ENCODE measurements at regions not wholly inside any gene's neighbourhood (a gene's known extent, or its start where the extent isn't known, plus 50 kb on each side); places are given as distances from the start of the nearest gene placed in this dataset.
"Not testable (repeated sequence)": the region's sequence is repeated elsewhere in the genome, so short reads cannot be mapped to it uniquely, and the experiment has no call there.

DNA sequence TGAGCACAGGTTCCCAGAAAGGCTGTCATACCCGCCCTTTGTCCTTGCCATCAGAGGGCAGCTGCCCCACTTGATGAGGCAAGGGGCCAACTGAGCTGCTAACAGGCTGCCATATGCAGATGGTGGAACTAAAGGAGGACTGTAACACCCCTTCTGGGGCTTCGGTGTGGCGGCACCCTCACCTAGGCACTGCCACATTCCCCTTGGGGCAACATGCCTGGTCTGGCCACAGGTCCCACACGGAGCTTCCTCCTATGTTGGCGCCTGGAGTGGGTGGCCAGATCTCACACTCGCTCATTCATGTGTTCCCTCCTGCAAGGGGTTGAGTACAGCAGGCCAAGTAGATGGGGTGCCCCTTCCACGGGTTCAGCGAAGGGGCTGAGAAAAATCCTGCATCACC, 777.4 kb upstream of the CHD1 start:
- DNase-seq = no peak

GRCh38 chr5:99702565-99702964, 773.8 kb upstream of the CHD1 start:
- no peak for DNase-seq

DNA sequence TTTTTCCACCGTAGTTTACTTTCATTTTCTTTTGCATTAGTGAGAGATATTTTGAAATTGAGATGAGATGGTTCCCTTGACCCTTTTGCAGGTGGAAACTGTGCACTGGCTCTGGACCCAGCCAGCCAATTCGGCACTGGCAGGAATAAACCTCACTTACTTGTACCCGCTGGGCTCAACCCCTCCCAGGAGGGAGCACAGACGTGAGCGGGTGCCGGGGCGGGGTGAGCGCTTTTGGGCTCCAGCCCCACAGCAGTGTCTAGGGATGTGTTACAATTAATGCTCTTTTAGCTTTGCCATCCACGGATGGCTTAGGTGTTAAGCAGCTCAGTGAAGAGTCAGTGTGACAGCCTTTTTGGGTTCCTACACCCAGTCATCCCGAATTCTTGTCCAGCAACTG, 766.1 kb upstream of the CHD1 start:
- DNase-seq = no peak

GRCh38 chr5:99686538-99686937, 757.7 kb upstream of the CHD1 start:
- DNase-seq = no peak

DNA sequence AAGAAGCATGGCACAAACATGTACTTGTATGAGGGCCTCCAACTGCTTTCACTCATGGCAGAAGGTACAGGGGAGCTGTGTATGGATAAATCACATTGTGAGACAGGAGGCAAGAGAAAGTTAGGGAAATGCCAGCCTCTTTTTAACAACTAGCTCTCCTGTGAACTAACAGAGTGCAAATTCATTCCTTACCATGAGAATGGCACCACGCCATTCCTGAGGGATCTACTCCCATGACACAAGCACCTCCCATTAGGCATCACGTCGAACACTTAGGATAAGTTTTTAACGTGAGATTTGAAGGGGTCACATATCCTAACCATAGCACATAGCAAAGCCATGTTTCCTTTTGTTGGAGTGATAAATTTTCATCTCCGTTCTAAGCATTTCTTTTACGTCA, 747.2 kb upstream of the CHD1 start:
- no peak for DNase-seq

GRCh38 chr5:99674101-99674500, 745.3 kb upstream of the CHD1 start:
- no peak for DNase-seq

DNA sequence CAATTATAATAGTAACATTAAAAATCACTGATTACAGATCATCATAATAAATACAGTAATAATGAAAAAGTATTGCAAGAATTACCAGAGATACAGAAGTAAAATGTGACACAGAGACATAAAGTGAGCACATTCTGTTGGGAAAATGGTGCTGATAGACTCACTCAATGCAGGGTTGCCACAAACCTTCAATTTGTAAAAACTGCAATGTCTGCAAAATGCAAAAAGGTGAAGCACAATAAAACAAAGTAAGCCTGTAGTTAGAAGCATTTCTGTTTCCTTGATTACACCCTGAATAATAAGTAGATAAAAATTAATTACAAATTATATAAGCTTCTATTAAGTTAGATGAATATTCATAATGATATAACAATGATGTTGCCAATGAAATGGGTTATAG, 736.2 kb upstream of the CHD1 start:
- no peak for DNase-seq

DNA sequence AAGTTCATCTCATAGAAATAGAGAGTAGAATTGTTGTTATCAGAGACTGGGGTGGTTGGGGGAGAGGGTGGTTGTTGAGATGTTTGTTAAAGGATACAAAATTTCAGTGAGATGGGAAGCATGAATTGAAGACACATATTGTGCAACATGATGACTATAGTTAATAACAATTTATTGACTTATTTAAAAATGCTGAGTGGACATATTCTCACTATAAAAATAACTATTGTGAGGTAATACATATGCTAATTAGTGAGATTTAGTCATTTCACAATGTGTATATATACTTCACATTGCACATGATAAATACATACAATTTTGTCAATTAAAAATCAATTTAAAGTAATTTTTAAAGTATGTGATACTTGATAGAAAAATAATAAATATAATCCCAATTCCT, 722.5 kb upstream of the CHD1 start:
- no peak for DNase-seq

- DNase-seq = no peak
Measured at GRCh38 chr5:99646011-99646647, 717.3 kb upstream of the CHD1 start.

GRCh38 chr5:99644822-99645221, 716.0 kb upstream of the CHD1 start:
- DNase-seq = no peak

DNA sequence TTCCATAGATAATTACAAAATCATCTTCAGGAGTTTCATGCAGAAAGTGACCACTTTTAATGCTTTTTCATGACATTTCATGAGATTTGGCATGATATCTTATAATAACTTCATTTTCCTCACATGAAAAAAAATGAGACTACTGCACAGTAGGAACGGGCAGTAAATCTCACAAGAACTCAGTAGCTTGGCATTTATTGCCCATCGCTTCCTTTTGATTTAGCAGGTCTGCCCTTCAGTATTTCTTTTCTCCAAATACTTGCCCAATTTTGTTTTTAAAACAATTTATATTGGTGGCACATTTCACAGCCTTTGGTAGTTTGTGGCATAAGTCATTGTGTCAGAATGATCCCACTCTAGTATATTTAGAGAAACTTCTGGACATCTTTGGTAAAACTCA, 711.8 kb upstream of the CHD1 start:
- DNase-seq = no peak

- no peak for DNase-seq
Measured at GRCh38 chr5:99639905-99640304, 711.1 kb upstream of the CHD1 start.

DNA sequence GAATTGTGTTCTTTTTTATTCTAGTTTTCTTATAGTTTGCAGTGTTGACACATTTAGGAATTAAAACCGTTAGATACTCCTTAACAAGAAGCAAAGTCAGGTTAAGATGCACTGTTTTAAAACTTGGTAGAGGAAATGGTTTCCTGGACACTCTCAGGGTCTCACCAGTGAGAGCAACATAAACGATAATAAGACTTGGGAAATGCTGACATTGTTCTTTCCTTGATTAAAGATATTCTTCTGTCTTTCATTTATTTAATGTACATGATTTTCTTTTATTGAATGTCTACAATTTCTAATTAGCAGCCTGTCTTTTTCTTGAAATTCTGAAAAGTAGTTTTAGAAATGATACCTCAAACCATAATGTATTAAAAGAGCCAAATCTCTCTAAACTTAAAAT, 707.9 kb upstream of the CHD1 start:
- no peak for DNase-seq

DNA sequence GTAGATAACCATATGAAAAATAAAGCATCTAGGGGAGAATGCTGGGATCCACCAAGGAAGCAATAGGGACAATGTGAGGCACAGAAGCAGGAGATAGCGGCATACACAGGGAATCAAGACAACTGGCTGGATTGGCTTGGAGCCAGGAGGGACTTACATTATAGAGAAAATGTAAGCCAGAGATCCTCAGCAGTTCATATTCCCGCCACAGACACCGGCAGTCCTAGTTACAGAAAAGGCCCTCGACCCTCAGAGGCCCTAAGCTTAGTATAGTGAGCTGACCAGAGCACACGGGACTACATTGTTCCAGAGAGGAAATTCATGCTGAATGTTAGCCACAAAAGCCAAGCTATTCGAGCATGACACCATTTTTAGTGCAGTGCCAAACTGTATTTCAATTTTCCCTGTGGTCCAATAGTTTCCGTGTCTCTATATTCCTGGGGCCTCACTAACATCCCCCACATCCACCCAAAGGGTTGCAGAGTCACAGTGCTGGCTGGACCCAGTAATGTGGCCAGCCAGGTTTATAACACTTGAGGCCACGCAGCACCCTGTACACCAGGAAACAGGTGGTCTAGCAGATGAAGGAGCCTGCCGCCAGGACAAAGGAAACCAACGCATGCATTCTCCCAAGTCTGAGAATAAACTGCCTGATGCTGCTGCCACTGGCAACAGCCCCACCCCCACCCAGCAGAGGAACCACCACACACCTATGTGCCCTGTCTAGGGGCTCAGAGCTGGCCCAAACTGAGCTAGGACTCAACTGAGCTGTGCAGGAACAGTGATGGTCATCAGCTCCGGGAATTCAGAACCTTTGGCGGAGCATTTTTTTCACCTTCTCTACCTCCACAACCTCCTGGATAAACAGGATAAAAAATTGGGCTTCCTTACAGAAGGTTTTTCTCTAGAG, 693.2 kb upstream of the CHD1 start:
- DNase-seq = no peak

DNA sequence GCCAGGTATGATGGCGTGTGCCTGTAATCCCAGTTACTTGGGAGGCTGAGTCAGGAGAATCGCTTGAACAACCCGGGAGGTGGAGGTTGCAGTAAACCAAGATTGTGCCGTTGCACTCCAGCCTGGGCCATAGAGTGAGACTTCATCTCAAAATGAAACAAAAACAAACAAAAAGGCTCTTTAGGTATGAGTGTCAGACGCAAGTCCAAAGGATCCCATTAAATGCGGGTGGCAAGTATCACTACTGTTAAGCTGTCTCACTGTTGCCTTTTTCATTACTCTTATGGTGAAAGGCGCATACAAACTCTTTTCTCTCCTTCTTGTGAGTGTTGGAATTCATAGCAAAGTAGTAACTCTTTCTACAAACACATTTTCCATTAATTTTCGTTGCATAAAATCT, 688.5 kb upstream of the CHD1 start:
- DNase-seq = no peak

DNA sequence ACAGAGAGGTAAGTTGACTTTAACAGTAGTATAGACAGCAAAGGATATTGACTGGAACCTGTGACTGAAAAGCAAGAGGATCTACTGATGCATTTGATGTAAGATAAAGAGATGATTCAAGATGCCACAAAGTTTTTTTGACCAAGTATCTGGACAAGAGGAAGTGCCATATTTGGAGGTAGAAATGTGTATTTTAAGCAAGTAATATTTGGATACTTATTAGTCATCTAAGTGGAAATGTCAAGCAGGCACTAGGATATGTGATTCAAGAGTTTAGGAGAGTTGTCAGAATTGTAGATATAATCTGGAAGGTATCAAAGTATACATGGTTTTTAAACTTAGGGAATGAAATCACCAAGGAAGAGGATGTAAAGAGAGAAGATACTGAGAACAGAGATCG, 686.1 kb upstream of the CHD1 start:
- no peak for DNase-seq

DNA sequence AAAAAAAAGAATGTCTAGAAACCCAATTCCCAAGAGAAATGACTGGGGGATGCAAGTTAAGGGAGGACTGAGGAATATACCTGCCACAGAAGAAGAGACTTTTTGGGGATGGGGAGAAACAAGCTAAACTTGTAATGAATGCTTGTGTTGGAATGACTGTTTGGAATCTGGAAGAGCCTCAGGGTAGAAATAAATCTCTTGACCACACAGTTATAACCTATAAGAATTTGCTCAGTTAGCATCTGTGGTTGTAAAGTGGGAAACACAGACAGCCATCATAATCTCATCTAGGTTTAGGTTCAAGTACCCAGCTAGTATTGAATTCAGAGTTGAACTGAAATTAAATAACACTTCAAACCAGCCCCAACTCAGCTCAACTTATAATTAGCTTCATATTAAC, 678.3 kb upstream of the CHD1 start:
- no peak for DNase-seq

DNA sequence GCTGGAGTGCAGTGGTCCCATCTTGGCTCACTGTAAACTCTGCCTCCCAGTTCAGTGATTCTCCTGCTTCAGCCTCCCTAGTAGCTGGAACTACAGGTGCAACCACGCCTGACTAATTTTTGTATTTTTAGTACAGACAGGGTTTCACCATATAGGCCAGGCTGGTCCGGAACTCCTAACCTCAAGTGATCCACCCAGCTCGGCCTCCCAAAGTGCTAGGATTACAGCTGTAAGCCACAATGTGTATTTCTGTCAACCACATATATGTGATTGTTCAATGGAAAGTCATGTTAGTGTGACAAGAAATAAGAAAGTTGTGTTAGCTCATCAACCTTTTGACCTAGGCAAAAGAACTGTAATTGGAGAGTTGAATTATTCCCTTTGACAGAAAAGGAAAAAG, 677.1 kb upstream of the CHD1 start:
- no peak for DNase-seq

DNA sequence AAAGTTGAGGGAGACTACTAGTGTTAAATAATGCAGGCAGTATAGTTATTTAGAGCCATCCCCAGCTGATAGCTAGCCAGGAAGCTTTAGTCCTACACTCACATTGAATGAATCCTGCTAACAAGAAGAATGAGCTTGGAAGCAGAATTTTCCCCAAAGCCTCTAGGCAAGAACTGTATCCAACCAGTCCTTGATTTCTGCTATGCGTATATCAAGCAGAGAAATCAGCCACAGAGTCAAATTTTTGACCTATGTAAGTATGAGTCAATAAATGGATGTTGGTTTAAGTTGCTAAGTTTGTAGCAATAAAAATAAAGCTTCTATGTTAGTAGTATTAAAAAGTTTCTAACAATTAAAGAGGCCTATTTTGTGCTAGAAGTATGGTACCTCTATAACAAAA, 672.1 kb upstream of the CHD1 start:
- no peak for DNase-seq

GRCh38 chr5:99590806-99591205, 662.0 kb upstream of the CHD1 start:
- DNase-seq = no peak

- DNase-seq = no peak
Measured at GRCh38 chr5:99589424-99589823, 660.6 kb upstream of the CHD1 start.

GRCh38 chr5:99587983-99588382, 659.2 kb upstream of the CHD1 start:
- DNase-seq = no peak

DNA sequence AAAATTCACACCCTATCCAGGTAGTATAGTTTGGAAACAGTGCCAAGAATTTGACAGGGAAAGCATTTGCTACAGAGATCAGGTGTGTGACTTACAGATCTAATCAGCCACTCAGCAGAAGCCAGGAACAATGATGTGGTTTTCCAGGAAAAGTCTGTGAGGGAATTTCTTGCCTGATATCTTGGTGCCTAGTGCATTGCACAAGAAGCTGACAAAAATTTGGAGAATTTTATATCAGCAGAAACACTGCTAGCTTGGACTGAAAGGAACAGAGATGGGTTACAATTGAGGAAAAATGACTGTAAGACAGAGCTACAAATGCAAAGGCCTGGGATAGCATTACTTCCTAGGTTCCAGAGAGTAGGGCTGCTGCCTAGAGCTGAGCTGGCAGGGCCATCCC, 658.1 kb upstream of the CHD1 start:
- no peak for DNase-seq

DNA sequence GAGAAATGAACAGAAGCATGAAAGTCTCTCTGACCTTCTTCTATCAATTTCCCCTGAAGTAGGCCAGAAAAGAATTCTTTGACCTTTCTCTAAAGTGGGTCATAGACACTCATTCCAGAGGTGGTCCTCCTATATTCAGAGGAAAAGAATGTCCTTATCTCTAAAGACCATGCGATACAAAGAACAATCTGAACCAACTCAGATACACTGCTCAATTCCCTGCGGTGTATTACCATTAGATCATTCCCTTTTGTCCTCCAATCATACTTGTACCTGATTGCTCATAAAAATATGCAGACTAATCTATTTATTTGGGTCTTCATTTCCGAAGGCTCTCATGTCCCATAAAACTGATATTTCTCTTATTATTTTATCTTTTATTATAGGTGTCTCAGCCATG, 652.4 kb upstream of the CHD1 start:
- DNase-seq = not testable (repeated sequence)
